Activated T-helper 1 cell treated with anti-CD3 and anti-CD28 coated beads, Interleukin-12 subunit alpha, Interleukin-12 subunit beta, Interleukin-2, Interleukin-4 antibody, amounts not matched to agents 30 ng/mL and 10 ng/mL and 1 ng/mL, durations not matched to agents 14 hours and 24 hours and 36 hours (primary cell): ENCODE measurements at regions not wholly inside any gene's neighbourhood (a gene's known extent, or its start where the extent isn't known, plus 50 kb on each side); places are given as distances from the start of the nearest gene placed in this dataset.
A peak's percentile ranks its signal among the peaks of the same experiment; 100 is the strongest.
"Not testable (repeated sequence)": the region's sequence is repeated elsewhere in the genome, so short reads cannot be mapped to it uniquely, and the experiment has no call there.

Experiments used
- DNase-seq: peaks from one replicate; pipeline ENCODE4 v3.0.0; 2021; ENCODE audit warnings: low spot score
- H3K27ac Mint-ChIP-seq: one replicate; pipeline ENCODE4 v1.8.0; 2021; ENCODE audit warnings: mild to moderate bottlenecking, mixed read lengths
- H3K27me3 Mint-ChIP-seq: one replicate; pipeline ENCODE4 v1.8.0; 2022; ENCODE audit warnings: mild to moderate bottlenecking, moderate library complexity, mixed read lengths; ENCODE audit not compliant: insufficient read depth
- H3K36me3 Mint-ChIP-seq: one replicate; pipeline ENCODE4 v1.8.0; 2021; ENCODE audit warnings: low read depth, mixed read lengths
- H3K4me1 Mint-ChIP-seq: one replicate; pipeline ENCODE4 v1.8.0; 2021; ENCODE audit warnings: low read depth, mixed read lengths
- H3K4me3 Mint-ChIP-seq: one replicate; pipeline ENCODE4 v1.8.0; 2021; ENCODE audit warnings: mild to moderate bottlenecking, moderate library complexity, mixed read lengths
- H3K9me3 Mint-ChIP-seq: one replicate; pipeline ENCODE4 v1.8.0; 2021; ENCODE audit warnings: mixed read lengths
- intact Hi-C: fragments of 100-400 bp; cut with micrococcal nuclease; formaldehyde crosslinking; loops from one replicate; pipeline ENCODE4 v1.15.1; 2024

DNA sequence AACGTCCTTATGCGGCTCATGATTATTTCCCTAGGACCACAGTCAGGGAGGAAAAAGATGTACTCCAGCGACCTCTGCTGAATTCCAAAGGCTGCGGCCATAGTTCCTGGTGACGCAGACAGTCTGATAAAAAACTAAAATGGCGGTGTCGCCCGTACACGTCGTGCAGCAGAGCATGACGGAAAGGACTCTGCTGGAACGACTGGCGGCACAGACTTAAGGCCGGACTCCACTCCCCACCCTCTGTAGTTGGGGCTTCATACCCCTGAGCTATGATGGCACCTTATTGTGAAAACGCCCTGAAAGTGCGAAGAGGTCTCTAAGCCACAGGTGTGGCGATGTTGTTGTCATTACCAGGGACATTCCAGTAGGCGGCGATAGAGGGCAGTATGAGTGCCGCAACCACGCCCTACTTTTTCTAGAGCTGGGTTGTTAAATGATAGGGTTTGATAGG, 90.0 kb upstream of the EDA2R start:
- peaks cover 2% of the 10 kb centered on the region for H3K27me3 Mint-ChIP-seq
- H3K36me3 Mint-ChIP-seq = no peaks in the 10 kb centered on the region
- peak overlapping the region; percentile 91 for H3K4me3 Mint-ChIP-seq
- peak overlapping the region; percentile 89 for H3K27ac Mint-ChIP-seq
- H3K4me1 Mint-ChIP-seq = no peaks in the 10 kb centered on the region
- intact Hi-C loops = loop anchor here (1.0 to 5.0 kb wide), 3 partner anchors 1132 to 1195 kb away; partner anchors contain the start of gene LAS1L
- peak; percentile 19 for DNase-seq
- H3K9me3 Mint-ChIP-seq = no peaks in the 10 kb centered on the region

- Mint-ChIP-seq H3K27me3 (peaks cover 2% of the 10 kb centered on the region), H3K4me1 (no peaks in the 10 kb centered on the region), H3K36me3 (no peaks in the 10 kb centered on the region), H3K4me3 (no peak overlapping the region), H3K27ac (no peak overlapping the region), H3K9me3 (peaks cover 5% of the 10 kb centered on the region)
- intact Hi-C loops = no loop called here
- DNase-seq = no peak
Measured at GRCh38 chrX:66717926-66718325, 79.0 kb upstream of the EDA2R start.

DNA sequence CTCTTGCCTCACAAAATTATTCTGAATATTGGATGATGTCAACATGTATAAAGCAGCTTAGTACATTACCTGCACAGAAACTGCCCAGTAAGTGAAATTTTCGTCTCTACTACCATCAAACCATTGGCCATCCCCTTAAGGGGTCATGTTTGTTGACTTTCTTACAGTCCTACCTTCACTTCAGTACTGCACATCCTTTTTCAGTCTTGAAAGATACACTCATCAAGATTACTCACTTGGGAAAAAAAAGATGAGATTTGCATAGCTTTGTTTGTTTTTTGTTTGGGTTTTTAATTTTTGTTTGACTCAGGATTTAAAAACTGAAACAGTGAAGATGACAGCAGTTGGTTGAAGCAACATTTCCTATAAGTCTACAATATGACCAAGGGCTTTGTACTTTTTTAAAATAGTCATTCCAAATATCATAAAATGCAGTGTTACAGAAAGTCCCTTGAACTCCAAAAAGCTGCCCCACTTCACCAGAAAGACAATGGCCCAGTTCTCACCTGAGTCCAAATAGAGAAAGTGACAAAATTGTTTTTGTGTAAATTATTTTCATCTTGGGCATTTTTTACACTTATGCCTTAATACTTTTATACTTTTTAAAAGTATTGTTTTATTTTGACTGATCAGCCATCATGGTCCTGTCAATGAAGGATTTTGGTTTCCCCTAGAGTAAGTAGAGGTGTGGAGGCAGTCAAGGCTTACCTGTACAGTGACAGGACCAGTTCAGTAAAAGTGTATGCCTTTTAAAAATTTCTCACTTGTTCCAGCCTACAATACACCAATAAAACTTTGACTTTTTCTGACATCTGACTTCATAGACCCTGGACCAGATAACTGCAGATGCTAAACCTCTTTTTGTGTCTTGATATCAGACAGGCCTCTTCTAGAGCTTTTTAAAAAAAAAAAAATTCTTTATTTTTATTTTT, 59.7 kb upstream of the EDA2R start:
- Mint-ChIP-seq H3K27me3 (no peaks in the 10 kb centered on the region), H3K27ac (no peak overlapping the region), H3K36me3 (no peaks in the 10 kb centered on the region), H3K9me3 (no peaks in the 10 kb centered on the region), H3K4me3 (no peak overlapping the region), H3K4me1 (no peaks in the 10 kb centered on the region)
- DNase-seq = no peak
- intact Hi-C loops = loop anchor here (5.0 kb wide), 1 partner anchor 661 kb away; no protein-coding TSS in a partner anchor

DNA sequence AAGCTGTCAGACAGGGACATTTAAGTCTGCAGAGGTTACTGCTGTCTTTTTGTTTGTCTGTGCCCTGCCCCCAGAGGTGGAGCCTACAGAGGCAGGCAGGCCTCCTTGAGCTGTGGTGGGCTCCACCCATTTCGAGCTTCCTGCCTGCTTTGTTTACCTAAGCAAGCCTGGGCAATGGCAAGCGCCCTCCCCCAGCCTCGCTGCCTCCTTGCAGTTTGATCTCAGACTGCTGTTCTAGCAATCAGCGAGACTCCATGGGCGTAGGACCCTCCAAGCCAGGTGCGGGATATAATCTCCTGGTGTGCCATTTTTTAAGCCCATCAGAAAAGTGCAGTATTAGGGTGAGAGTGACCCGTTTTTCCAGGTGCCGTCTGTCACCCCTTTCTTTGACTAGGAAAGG, 53.6 kb upstream of the EDA2R start:
- H3K27ac Mint-ChIP-seq, H3K36me3 Mint-ChIP-seq, H3K9me3 Mint-ChIP-seq, DNase-seq, H3K4me3 Mint-ChIP-seq, H3K4me1 Mint-ChIP-seq, intact Hi-C loops, H3K27me3 Mint-ChIP-seq: not testable (repeated sequence)
